H9 (cell line): ENCODE measurements at regions not wholly inside any gene's neighbourhood (a gene's known extent, or its start where the extent isn't known, plus 50 kb on each side); places are given as distances from the start of the nearest gene placed in this dataset.

Source experiments
- DNase-seq: peaks from one replicate; pipeline ENCODE4 v3.0.0-alpha.2; 2017
- H2AFZ ChIP-seq: one replicate; pipeline ENCODE4 v1.6.1; 2013; ENCODE audit warnings: mild to moderate bottlenecking, low read length, control low read depth, moderate library complexity
- H2AK5ac ChIP-seq: 2 replicates; pipeline ENCODE4 v1.6.1; 2013; ENCODE audit warnings: low read length, control low read depth, mixed read lengths; ENCODE audit not compliant: insufficient read length
- H2BK120ac ChIP-seq: one replicate; pipeline ENCODE4 v1.6.1; 2013; ENCODE audit warnings: low read depth, mild to moderate bottlenecking, low read length, control low read depth, inconsistent platforms; ENCODE audit not compliant: poor library complexity, severe bottlenecking
- H2BK12ac ChIP-seq: 2 replicates; pipeline ENCODE4 v1.6.1; 2013; ENCODE audit warnings: low read length, control low read depth, mixed read lengths, low read depth; ENCODE audit not compliant: insufficient read length
- H2BK15ac ChIP-seq: 2 replicates; pipeline ENCODE4 v1.6.1; 2013; ENCODE audit warnings: low read depth, low read length, control low read depth
- H2BK20ac ChIP-seq: one replicate; pipeline ENCODE4 v1.6.1; 2013; ENCODE audit warnings: low read depth, mild to moderate bottlenecking, low read length, control low read depth, inconsistent platforms; ENCODE audit not compliant: poor library complexity, severe bottlenecking
- H2BK5ac ChIP-seq: 2 replicates; pipeline ENCODE4 v1.6.1; 2013; ENCODE audit warnings: low read length, control low read depth, mixed read lengths; ENCODE audit not compliant: insufficient read length
- H3K14ac ChIP-seq: 2 replicates; pipeline ENCODE4 v1.6.1; 2013; ENCODE audit warnings: low read length, control low read depth; ENCODE audit not compliant: insufficient read depth
- H3K18ac ChIP-seq: 2 replicates; pipeline ENCODE4 v1.6.1; 2013; ENCODE audit warnings: low read depth, mild to moderate bottlenecking, mixed read lengths, low read length, control low read depth; ENCODE audit not compliant: insufficient read length
- H3K23ac ChIP-seq: 2 replicates; pipeline ENCODE4 v1.6.1; 2013; ENCODE audit warnings: low read length, control low read depth, mixed read lengths, low read depth; ENCODE audit not compliant: insufficient read length
- H3K23me2 ChIP-seq: 2 replicates; pipeline ENCODE4 v1.6.1; 2013; ENCODE audit warnings: low read depth, mild to moderate bottlenecking, mixed read lengths, low read length, control low read depth; ENCODE audit not compliant: insufficient read length, poor library complexity, severe bottlenecking
- H3K27ac ChIP-seq: 2 replicates; pipeline ENCODE4 v1.5.1; 2013; ENCODE audit warnings: low read length, control low read depth, mixed read lengths, low read depth; ENCODE audit not compliant: insufficient read length
- H3K27me3 ChIP-seq: 2 replicates; pipeline ENCODE4 v1.6.1; 2013; ENCODE audit warnings: low read length, control low read depth, inconsistent platforms; ENCODE audit not compliant: insufficient read depth
- H3K4ac ChIP-seq: 2 replicates; pipeline ENCODE4 v1.6.1; 2013; ENCODE audit warnings: low read depth, mild to moderate bottlenecking, control low read depth, inconsistent platforms, low read length, moderate library complexity
- H3K4me1 ChIP-seq: 2 replicates; pipeline ENCODE4 v1.6.1; 2013; ENCODE audit warnings: low read length, control low read depth, inconsistent platforms; ENCODE audit not compliant: insufficient read depth
- H3K4me2 ChIP-seq: 2 replicates; pipeline ENCODE4 v1.6.1; 2013; ENCODE audit warnings: low read length, control low read depth, mixed read lengths; ENCODE audit not compliant: insufficient read length, insufficient read depth
- H3K56ac ChIP-seq: 2 replicates; pipeline ENCODE4 v1.6.1; 2013; ENCODE audit warnings: low read depth, mild to moderate bottlenecking, mixed read lengths, low read length, control low read depth; ENCODE audit not compliant: insufficient read length
- H3K79me1 ChIP-seq: 2 replicates; pipeline ENCODE4 v1.6.1; 2013; ENCODE audit warnings: low read depth, mild to moderate bottlenecking, moderate library complexity, low read length, control low read depth, inconsistent platforms; ENCODE audit not compliant: insufficient read depth, poor library complexity, severe bottlenecking
- H3K79me2 ChIP-seq: 2 replicates; pipeline ENCODE4 v1.6.1; 2013; ENCODE audit warnings: low read length, control low read depth, inconsistent platforms; ENCODE audit not compliant: insufficient read depth
- H3K9ac ChIP-seq: 2 replicates; pipeline ENCODE4 v1.6.1; 2013; ENCODE audit warnings: low read length, control low read depth, mixed read lengths; ENCODE audit not compliant: insufficient read length; ENCODE audit errors: extremely low read depth
- H3K9me3 ChIP-seq: one replicate; pipeline ENCODE4 v1.6.1; 2013; ENCODE audit warnings: low read depth, low read length, inconsistent platforms; ENCODE audit not compliant: control insufficient read depth
- H3T11ph ChIP-seq: one replicate; pipeline ENCODE4 v1.6.1; 2013; ENCODE audit warnings: mild to moderate bottlenecking, low read length, control low read depth, inconsistent platforms
- H4K20me1 ChIP-seq: one replicate; pipeline ENCODE4 v1.6.1; 2013; ENCODE audit not compliant: control insufficient read depth, insufficient read length, insufficient read depth
- H4K5ac ChIP-seq: 2 replicates; pipeline ENCODE4 v1.6.1; 2013; ENCODE audit warnings: low read depth, mild to moderate bottlenecking, mixed read lengths, low read length, control low read depth; ENCODE audit not compliant: insufficient read length
- H4K8ac ChIP-seq: replicated peaks from 2 replicates; pipeline ENCODE4 v1.6.1; 2013; ENCODE audit warnings: low read length, control low read depth, mixed read lengths, low read depth; ENCODE audit not compliant: insufficient read length
- H4K91ac ChIP-seq: 2 replicates; pipeline ENCODE4 v1.6.1; 2013; ENCODE audit warnings: low read depth, mild to moderate bottlenecking, moderate library complexity, mixed read lengths, low read length, control low read depth; ENCODE audit not compliant: insufficient read length
- H3K27ac Mint-ChIP-seq, 3 experiments: 2 replicates in 2 of 3; 3 replicates in 1 of 3; pipeline ENCODE4 v1.8.0; 2020 to 2021; ENCODE audit warnings: mixed read lengths in 3 of 3, mild to moderate bottlenecking in 1 of 3, moderate library complexity in 1 of 3
- H3K27me3 Mint-ChIP-seq: 2 replicates; pipeline ENCODE4 v1.8.0; 2021; ENCODE audit warnings: low read depth, mild to moderate bottlenecking, moderate library complexity, mixed read lengths
- H3K36me3 Mint-ChIP-seq, 3 experiments: 2 replicates in 2 of 3; 3 replicates in 1 of 3; pipeline ENCODE4 v1.8.0; 2020 to 2021; ENCODE audit warnings: low read depth in 3 of 3, mixed read lengths in 3 of 3; ENCODE audit not compliant: insufficient read depth in 1 of 3
- H3K4me1 Mint-ChIP-seq, 2 experiments: 2 replicates each; pipeline ENCODE4 v1.8.0; 2020; ENCODE audit warnings: mixed read lengths in 2 of 2
- H3K4me3 Mint-ChIP-seq, 2 experiments: 2 replicates in 1 of 2; 3 replicates in 1 of 2; pipeline ENCODE4 v1.8.0; 2020 to 2021; ENCODE audit warnings: mild to moderate bottlenecking in 2 of 2, mixed read lengths in 2 of 2, moderate library complexity in 1 of 2
- H3K9me3 Mint-ChIP-seq, 2 experiments: 2 replicates in 1 of 2; 3 replicates in 1 of 2; pipeline ENCODE4 v1.8.0; 2020; ENCODE audit warnings: mild to moderate bottlenecking in 2 of 2, mixed read lengths in 2 of 2, moderate library complexity in 1 of 2
- CTCF ChIP-seq: fragments of 200-600 bp; sonication (generic); conservative IDR thresholded peaks from 3 replicates; pipeline ENCODE4 v1.8.0; 2021; ENCODE audit warnings: antibody characterized with exemption, mild to moderate bottlenecking

GRCh38 chr3:35867791-35868190 lies 228.5 kb downstream of the ARPP21 start:
- H3K23ac ChIP-seq: no peak overlapping the region
- no peak overlapping the region for H2AK5ac ChIP-seq
- no peak overlapping the region for H4K8ac ChIP-seq
- no peak for DNase-seq
- H3K4ac ChIP-seq: no peak overlapping the region
- no peaks in the 10 kb centered on the region for H4K20me1 ChIP-seq
- H3K9me3 Mint-ChIP-seq: no peaks in the 10 kb centered on the region
- no peak overlapping the region for H2BK12ac ChIP-seq
- no peak overlapping the region for H2BK5ac ChIP-seq
- no peak overlapping the region for H3K4me2 ChIP-seq
- H3K27me3 Mint-ChIP-seq: no peaks in the 10 kb centered on the region
- no peak for TF ChIP-seq CTCF
- H3K27ac Mint-ChIP-seq: no peak overlapping the region
- H3K79me1 ChIP-seq: no peaks in the 10 kb centered on the region
- H2BK15ac ChIP-seq: no peak overlapping the region
- no peaks in the 10 kb centered on the region for H3K27me3 ChIP-seq
- no peaks in the 10 kb centered on the region for H3K23me2 ChIP-seq
- no peak overlapping the region for H3K9ac ChIP-seq
- H3K56ac ChIP-seq: no peak overlapping the region
- H3K4me1 Mint-ChIP-seq: peaks cover 3 to 5% of the 10 kb centered on the region in 2 experiments; a peak in 2 of 4 replicates
- no peaks in the 10 kb centered on the region for H3K79me2 ChIP-seq
- H3K4me1 ChIP-seq: no peaks in the 10 kb centered on the region
- H4K91ac ChIP-seq: no peak overlapping the region
- H2BK120ac ChIP-seq: no peak overlapping the region
- H3K9me3 ChIP-seq: no peaks in the 10 kb centered on the region
- H3K36me3 Mint-ChIP-seq: no peaks in the 10 kb centered on the region
- no peak overlapping the region for H3K27ac ChIP-seq
- H3K14ac ChIP-seq: no peak overlapping the region
- H4K5ac ChIP-seq: no peak overlapping the region
- no peak overlapping the region for H3K18ac ChIP-seq
- H3K4me3 Mint-ChIP-seq: no peak overlapping the region
- no peak overlapping the region for H2AFZ ChIP-seq
- no peak overlapping the region for H2BK20ac ChIP-seq
- no peak overlapping the region for H3T11ph ChIP-seq
